CD4-positive, alpha-beta memory T cell (primary cell): ENCODE measurements at regions not wholly inside any gene's neighbourhood (a gene's known extent, or its start where the extent isn't known, plus 50 kb on each side); places are given as distances from the start of the nearest gene placed in this dataset.

Source experiments
- CTCF ChIA-PET: fragments of 350-600 bp; sonication (Branson Sonifier 250); formaldehyde crosslinking; loops from one replicate; lab custom pipeline; 2021; ENCODE audit warnings: inconsistent platforms; ENCODE audit not compliant: partially characterized antibody; lab: Charles Lee
- POLR2A ChIA-PET: fragments of 350-600 bp; sonication (Branson Sonifier 250); formaldehyde crosslinking; loops from one replicate; lab custom pipeline; 2021; ENCODE audit not compliant: partially characterized antibody; lab: Charles Lee
- DNase-seq, 5 donors: peaks; one replicate each; pipeline versions ENCODE4 v3.0.0 to v3.0.0-alpha.2; 2020 to 2022; ENCODE audit warnings: mixed read lengths in 1 of 5
- H3K27ac ChIP-seq: one replicate; pipeline ENCODE4 v1.7.0; 2013; ENCODE audit warnings: low read depth, low read length
- H3K27me3 ChIP-seq: 2 replicates; pipeline ENCODE4 v1.7.0; 2013; ENCODE audit warnings: mild to moderate bottlenecking, low read length, moderate library complexity; ENCODE audit not compliant: insufficient read depth
- H3K36me3 ChIP-seq: 2 replicates; pipeline ENCODE4 v1.7.0; 2013; ENCODE audit warnings: mild to moderate bottlenecking, low read length, moderate library complexity; ENCODE audit not compliant: insufficient read depth
- H3K4me1 ChIP-seq: 2 replicates; pipeline ENCODE4 v1.7.0; 2013; ENCODE audit warnings: mild to moderate bottlenecking, low read length, moderate library complexity; ENCODE audit not compliant: insufficient read depth
- H3K4me3 ChIP-seq, 2 donors: one replicate each; pipeline ENCODE4 v1.7.0; 2013; ENCODE audit warnings: low read length in 2 of 2, mild to moderate bottlenecking in 1 of 2
- H3K9me3 ChIP-seq, 2 donors: one replicate each; pipeline ENCODE4 v1.7.0; 2013; ENCODE audit warnings: low read length in 2 of 2, control low read depth in 1 of 2; ENCODE audit not compliant: control insufficient read depth in 1 of 2
- H3K27ac Mint-ChIP-seq, 7 donors: one replicate each; pipeline ENCODE4 v1.8.0; 2020 to 2021; ENCODE audit warnings: mixed read lengths in 7 of 7, mild to moderate bottlenecking in 6 of 7, inconsistent platforms in 3 of 7, moderate library complexity in 3 of 7
- H3K27me3 Mint-ChIP-seq, 2 donors: one replicate each; pipeline ENCODE4 v1.8.0; 2020 to 2021; ENCODE audit warnings: mixed read lengths in 2 of 2
- H3K36me3 Mint-ChIP-seq, 2 donors: one replicate each; pipeline ENCODE4 v1.8.0; 2020 to 2021; ENCODE audit warnings: mixed read lengths in 2 of 2, inconsistent platforms in 1 of 2, mild to moderate bottlenecking in 1 of 2
- H3K4me1 Mint-ChIP-seq, 4 donors: one replicate each; pipeline ENCODE4 v1.8.0; 2020 to 2021; ENCODE audit warnings: mixed read lengths in 4 of 4, mild to moderate bottlenecking in 1 of 4
- H3K4me3 Mint-ChIP-seq, 8 donors: one replicate each; pipeline ENCODE4 v1.8.0; 2020 to 2021; ENCODE audit warnings: mixed read lengths in 8 of 8, mild to moderate bottlenecking in 7 of 8, moderate library complexity in 6 of 8, inconsistent platforms in 3 of 8
- H3K9me3 Mint-ChIP-seq, 8 donors: one replicate each; pipeline ENCODE4 v1.8.0; 2020 to 2021; ENCODE audit warnings: mixed read lengths in 8 of 8, mild to moderate bottlenecking in 5 of 8, inconsistent platforms in 3 of 8, moderate library complexity in 1 of 8
- intact Hi-C: fragments of 100-400 bp; cut with micrococcal nuclease; formaldehyde crosslinking; loops from one replicate; pipeline ENCODE4 v1.15.1; 2023

DNA sequence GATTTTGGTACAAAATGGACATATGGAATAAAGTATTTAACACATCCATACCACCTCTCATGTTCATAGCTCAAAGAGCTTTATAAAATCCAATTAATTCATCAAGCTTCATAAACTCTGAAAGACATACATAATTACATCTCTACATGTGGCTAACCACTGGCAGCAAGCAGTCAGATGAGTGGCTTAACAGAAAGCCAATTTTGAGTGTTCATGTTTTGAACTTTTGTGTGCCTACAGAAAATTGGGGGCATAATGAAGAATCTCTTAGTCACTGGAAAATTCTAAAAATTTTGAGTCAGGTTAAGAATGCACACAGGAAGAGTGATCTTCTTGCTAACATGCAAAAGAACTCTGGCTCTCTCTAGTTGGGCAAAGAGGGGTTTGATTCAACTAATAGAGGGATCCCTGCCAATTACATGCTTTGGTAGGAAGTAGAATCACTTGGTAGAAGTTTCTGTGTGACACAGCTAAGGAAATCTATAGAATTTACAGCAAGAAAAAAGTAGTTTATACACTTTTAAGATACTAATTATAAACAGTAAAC lies 287.4 kb downstream of the NOL4 start:
- ChIA-PET CTCF (no interaction called here), POLR2A (no interaction called here)
- Histone ChIP-seq H3K9me3 (no peaks in the 10 kb centered on the region), H3K27ac (no peak overlapping the region), H3K4me3 (no peak overlapping the region), H3K36me3 (no peaks in the 10 kb centered on the region), H3K27me3 (no peaks in the 10 kb centered on the region), H3K4me1 (no peaks in the 10 kb centered on the region)
- Mint-ChIP-seq H3K27me3 (no peaks in the 10 kb centered on the region), H3K4me3 (no peak overlapping the region), H3K9me3 (peaks cover 0 to 29% (median 7%) of the 10 kb centered on the region in 8 donors), H3K27ac (no peak overlapping the region), H3K36me3 (no peaks in the 10 kb centered on the region), H3K4me1 (no peaks in the 10 kb centered on the region)
- no peak for DNase-seq
- intact Hi-C loops: no loop called here

DNA sequence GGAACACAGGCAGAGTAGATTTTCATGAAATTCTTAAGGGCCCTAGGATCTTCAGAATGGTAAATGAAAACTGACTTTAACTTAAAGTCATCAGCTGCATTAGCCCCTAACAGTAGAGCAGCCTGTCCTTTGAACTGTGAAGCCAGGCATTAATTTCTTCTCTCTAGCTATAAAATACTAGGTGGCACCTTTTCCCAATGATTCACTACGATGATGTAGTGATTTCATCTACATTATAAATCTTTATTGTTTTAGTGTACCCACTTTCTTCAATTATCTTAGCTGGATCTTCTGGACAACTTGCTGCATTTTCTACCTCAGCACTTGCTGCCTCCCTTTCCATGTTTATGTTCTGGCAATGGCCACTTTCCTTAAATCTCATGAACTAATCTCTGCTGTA lies 290.5 kb downstream of the NOL4 start:
- intact Hi-C loops: no loop called here
- Mint-ChIP-seq H3K36me3 (no peaks in the 10 kb centered on the region), H3K9me3 (peaks cover 0 to 17% (median 7%) of the 10 kb centered on the region in 8 donors), H3K27ac (no peak overlapping the region), H3K4me1 (no peaks in the 10 kb centered on the region), H3K27me3 (no peaks in the 10 kb centered on the region), H3K4me3 (no peak overlapping the region)
- Histone ChIP-seq H3K4me1 (no peaks in the 10 kb centered on the region), H3K27ac (no peak overlapping the region), H3K4me3 (no peak overlapping the region), H3K9me3 (no peaks in the 10 kb centered on the region), H3K36me3 (no peaks in the 10 kb centered on the region), H3K27me3 (no peaks in the 10 kb centered on the region)
- ChIA-PET POLR2A (no interaction called here), CTCF (no interaction called here)
- no peak for DNase-seq

DNA sequence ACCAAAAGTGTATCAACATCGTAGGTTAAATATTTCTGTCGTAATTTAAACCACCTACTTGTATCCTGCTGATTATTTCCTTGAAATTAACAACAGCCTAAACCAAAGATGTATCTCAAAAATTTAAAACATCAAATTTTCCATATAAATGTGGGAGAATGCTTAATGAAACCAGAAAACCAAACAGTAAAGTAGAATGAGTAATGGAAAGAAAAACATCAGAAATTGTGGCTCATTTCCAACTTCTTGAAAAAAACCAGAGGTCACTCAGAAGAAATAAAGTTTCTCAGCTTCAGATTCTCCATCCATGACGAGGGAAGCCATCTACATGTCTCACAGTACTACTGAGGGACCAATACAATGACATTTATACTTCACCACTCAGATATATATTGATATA lies 296.5 kb downstream of the NOL4 start:
- POLR2A ChIA-PET: no interaction called here
- Mint-ChIP-seq H3K9me3 (peaks cover 0 to 9% (median 3%) of the 10 kb centered on the region in 8 donors), H3K4me1 (no peaks in the 10 kb centered on the region), H3K36me3 (no peaks in the 10 kb centered on the region), H3K4me3 (no peak overlapping the region), H3K27me3 (no peaks in the 10 kb centered on the region), H3K27ac (no peak overlapping the region)
- H3K4me1 ChIP-seq: no peaks in the 10 kb centered on the region
- no peak overlapping the region for H3K27ac ChIP-seq
- intact Hi-C loops: no loop called here
- H3K9me3 ChIP-seq: no peaks in the 10 kb centered on the region
- H3K36me3 ChIP-seq: no peaks in the 10 kb centered on the region
- CTCF ChIA-PET: no interaction called here
- H3K4me3 ChIP-seq: no peak overlapping the region
- H3K27me3 ChIP-seq: no peaks in the 10 kb centered on the region
- DNase-seq: no peak

- Histone ChIP-seq H3K27me3 (no peaks in the 10 kb centered on the region), H3K4me3 (no peak overlapping the region), H3K4me1 (no peaks in the 10 kb centered on the region), H3K36me3 (no peaks in the 10 kb centered on the region), H3K27ac (no peak overlapping the region), H3K9me3 (no peaks in the 10 kb centered on the region)
- ChIA-PET POLR2A (no interaction called here), CTCF (no interaction called here)
- no peak overlapping the region for H3K4me3 Mint-ChIP-seq
- intact Hi-C loops: no loop called here
- H3K27me3 Mint-ChIP-seq: no peaks in the 10 kb centered on the region
- no peak for DNase-seq
- no peaks in the 10 kb centered on the region for H3K36me3 Mint-ChIP-seq
- peaks cover 0 to 13% (median 6%) of the 10 kb centered on the region in 8 donors for H3K9me3 Mint-ChIP-seq
- no peaks in the 10 kb centered on the region for H3K4me1 Mint-ChIP-seq
- no peak overlapping the region for H3K27ac Mint-ChIP-seq
Measured at GRCh38 chr18:33924576-33924975, 300.1 kb downstream of the NOL4 start.

DNA sequence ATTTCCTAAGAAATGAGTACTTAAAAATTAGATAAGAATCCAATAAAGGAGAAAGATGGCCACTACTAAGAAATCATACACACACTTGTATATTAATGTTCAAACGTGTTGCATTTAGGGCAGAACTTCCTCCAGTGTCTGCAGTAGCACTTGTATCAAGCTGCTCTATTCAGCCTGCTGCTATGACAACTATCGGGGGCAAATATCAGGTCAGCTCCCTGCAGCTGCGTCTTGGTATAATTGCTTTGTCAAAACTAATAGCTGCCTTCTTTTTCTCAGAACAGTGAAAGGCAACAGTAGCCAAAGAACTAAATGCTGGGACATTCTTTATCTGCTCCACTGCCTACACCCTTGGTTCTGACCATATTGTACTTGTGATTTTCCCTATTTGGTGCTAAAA lies 300.7 kb downstream of the NOL4 start:
- no peaks in the 10 kb centered on the region for H3K4me1 Mint-ChIP-seq
- CTCF ChIA-PET: no interaction called here
- no peaks in the 10 kb centered on the region for H3K27me3 ChIP-seq
- intact Hi-C loops: no loop called here
- H3K9me3 ChIP-seq: no peaks in the 10 kb centered on the region
- peaks cover 0 to 13% (median 6%) of the 10 kb centered on the region in 8 donors for H3K9me3 Mint-ChIP-seq
- no peak overlapping the region for H3K4me3 Mint-ChIP-seq
- no peak overlapping the region for H3K4me3 ChIP-seq
- no peak overlapping the region for H3K27ac Mint-ChIP-seq
- H3K36me3 Mint-ChIP-seq: no peaks in the 10 kb centered on the region
- POLR2A ChIA-PET: no interaction called here
- H3K36me3 ChIP-seq: no peaks in the 10 kb centered on the region
- H3K4me1 ChIP-seq: no peaks in the 10 kb centered on the region
- H3K27me3 Mint-ChIP-seq: no peaks in the 10 kb centered on the region
- H3K27ac ChIP-seq: no peak overlapping the region
- DNase-seq: no peak

DNA sequence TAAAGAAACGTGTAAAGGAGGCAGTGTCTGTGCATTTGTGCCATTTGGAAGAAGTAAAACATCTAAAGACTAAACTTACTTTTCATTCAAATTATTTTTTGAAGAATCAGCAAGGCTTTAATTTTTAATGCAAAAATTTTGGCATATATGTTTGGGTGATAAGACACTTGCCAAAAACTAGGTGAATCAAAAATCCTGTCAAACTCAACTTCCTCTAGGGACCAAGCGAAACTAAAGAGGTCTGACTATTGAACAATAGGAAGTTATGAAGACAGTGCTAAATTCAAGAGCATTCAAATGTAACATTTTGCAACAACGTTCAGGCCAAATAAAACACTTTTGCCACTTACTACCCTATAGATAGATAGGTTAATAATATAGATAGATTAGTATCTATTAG lies 306.1 kb downstream of the NOL4 start:
- Histone ChIP-seq H3K4me1 (no peaks in the 10 kb centered on the region), H3K27me3 (no peaks in the 10 kb centered on the region), H3K36me3 (no peaks in the 10 kb centered on the region), H3K27ac (no peak overlapping the region), H3K4me3 (no peak overlapping the region), H3K9me3 (no peaks in the 10 kb centered on the region)
- Mint-ChIP-seq H3K4me3 (no peak overlapping the region), H3K27me3 (no peaks in the 10 kb centered on the region), H3K36me3 (no peaks in the 10 kb centered on the region), H3K27ac (no peak overlapping the region), H3K4me1 (no peaks in the 10 kb centered on the region), H3K9me3 (peaks cover 3 to 10% (median 7%) of the 10 kb centered on the region in 8 donors)
- no peak for DNase-seq
- intact Hi-C loops: no loop called here
- ChIA-PET POLR2A (no interaction called here), CTCF (no interaction called here)

- intact Hi-C loops: no loop called here
- H3K4me1 ChIP-seq: no peaks in the 10 kb centered on the region
- no peak overlapping the region for H3K4me3 Mint-ChIP-seq
Measured at GRCh38 chr18:33916200-33916599, 308.5 kb downstream of the NOL4 start.

DNA sequence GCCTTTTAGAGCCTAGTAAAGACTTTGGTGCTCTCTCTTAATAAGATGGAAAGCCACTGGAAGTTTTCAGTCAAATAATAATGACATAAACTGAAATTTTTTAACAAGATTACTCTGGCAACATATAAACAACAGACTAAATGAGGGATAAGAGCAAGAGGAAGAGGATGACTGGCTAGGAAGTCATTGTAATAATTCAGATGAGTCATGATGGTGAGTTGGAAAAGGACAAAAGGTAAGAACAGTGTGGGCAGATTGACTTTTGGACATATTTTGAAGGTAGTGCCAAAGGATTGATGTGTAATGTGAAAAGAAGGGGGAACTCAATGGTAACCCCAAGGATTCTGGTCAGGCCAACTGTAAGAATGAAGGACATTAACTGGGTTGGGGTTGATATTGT lies 310.3 kb downstream of the NOL4 start:
- H3K27ac ChIP-seq: no peak overlapping the region
- Mint-ChIP-seq H3K27ac (no peak overlapping the region), H3K9me3 (peaks cover 0 to 13% (median 10%) of the 10 kb centered on the region in 8 donors), H3K4me1 (no peaks in the 10 kb centered on the region), H3K36me3 (no peaks in the 10 kb centered on the region), H3K27me3 (no peaks in the 10 kb centered on the region), H3K4me3 (no peak overlapping the region)
- ChIA-PET POLR2A (no interaction called here), CTCF (no interaction called here)
- no peak overlapping the region for H3K4me3 ChIP-seq
- no peaks in the 10 kb centered on the region for H3K36me3 ChIP-seq
- no peak for DNase-seq
- no peaks in the 10 kb centered on the region for H3K4me1 ChIP-seq
- H3K27me3 ChIP-seq: no peaks in the 10 kb centered on the region
- intact Hi-C loops: no loop called here
- no peaks in the 10 kb centered on the region for H3K9me3 ChIP-seq

More at GRCh38 chr18:33916200-33916599, 308.5 kb downstream of the NOL4 start:
- H3K27me3 ChIP-seq: no peaks in the 10 kb centered on the region
- no peaks in the 10 kb centered on the region for H3K36me3 ChIP-seq
- H3K9me3 Mint-ChIP-seq: peaks cover 3 to 11% (median 6%) of the 10 kb centered on the region in 8 donors
- no peaks in the 10 kb centered on the region for H3K9me3 ChIP-seq
- no peaks in the 10 kb centered on the region for H3K4me1 Mint-ChIP-seq
- ChIA-PET POLR2A (no interaction called here), CTCF (no interaction called here)
- no peak overlapping the region for H3K27ac Mint-ChIP-seq
- no peak overlapping the region for H3K27ac ChIP-seq
- no peaks in the 10 kb centered on the region for H3K36me3 Mint-ChIP-seq
- H3K4me3 ChIP-seq: no peak overlapping the region
- H3K27me3 Mint-ChIP-seq: no peaks in the 10 kb centered on the region
- DNase-seq: no peak
